ENCODE measurements at regions not wholly inside any gene's neighbourhood (a gene's known extent, or its start where the extent isn't known, plus 50 kb on each side); places are given as distances from the start of the nearest gene placed in this dataset.
"Not testable (repeated sequence)": the region's sequence is repeated elsewhere in the genome, so short reads cannot be mapped to it uniquely, and the experiment has no call there.

GRCh38 chr3:171525437-171525836 is 65.2 kb upstream of the TNIK start:
- Histone ChIP-seq H3K9me3 (no peaks in the 10 kb centered on the region), H3K4me1 (no peaks in the 10 kb centered on the region), H3K36me3 (no peaks in the 10 kb centered on the region), H3K27me3 (no peaks in the 10 kb centered on the region), H3K27ac (no peak overlapping the region), H3K4me3 (no peak overlapping the region)
- WGBS, 2 donors (ENCODE audit: low coverage in 1 of 2), result 73 to 93% methylated on average over 2 to 6 of the region's 6 CpGs
- TF ChIP-seq POLR2AphosphoS5 (IDR thresholded peaks at IDR 0.05) (no peak), EP300 (IDR thresholded peaks at IDR 0.05; ENCODE audit: low read depth) (no peak), POLR2A (IDR thresholded peaks at IDR 0.05) (no peak), CTCF (IDR thresholded peaks at IDR 0.05) (no peak)
- DNase-seq, result no peak
- intact Hi-C loops (cut with DNase I; ENCODE audit: low total_unique reads) (no loop called here), in situ Hi-C loops (cut with MboI; ENCODE audit: low pct_ligation_motif_present in 1 of 4, low pct_unique_long_range_greater_than_20kb in 1 of 4, low sequenced_read_pairs in 3 of 4) (no loop called here)

- H3K27me3 ChIP-seq, result no peaks in the 10 kb centered on the region
- TF ChIP-seq POLR2A (IDR thresholded peaks at IDR 0.05), result no peak
- TF ChIP-seq POLR2AphosphoS5 (IDR thresholded peaks at IDR 0.05), result no peak
- TF ChIP-seq CTCF (IDR thresholded peaks at IDR 0.05), result no peak
- no peak for TF ChIP-seq EP300 (IDR thresholded peaks at IDR 0.05; ENCODE audit: low read depth)
- in situ Hi-C loops (cut with MboI; ENCODE audit: low pct_ligation_motif_present in 1 of 4, low pct_unique_long_range_greater_than_20kb in 1 of 4, low sequenced_read_pairs in 3 of 4), result no loop called here
- 96% methylated on average over 3 to 4 of the region's 4 CpGs for WGBS, 2 donors (ENCODE audit: low coverage in 1 of 2)
- no peak overlapping the region for H3K27ac ChIP-seq
- no peaks in the 10 kb centered on the region for H3K36me3 ChIP-seq
- intact Hi-C loops (cut with DNase I; ENCODE audit: low total_unique reads), result no loop called here
- no peak for DNase-seq
- H3K4me1 ChIP-seq, result no peaks in the 10 kb centered on the region
- no peak overlapping the region for H3K4me3 ChIP-seq
- H3K9me3 ChIP-seq, result no peaks in the 10 kb centered on the region
These were observed 64.7 kb upstream of the TNIK start for GRCh38 chr3:171524921-171525310.

- 83 to 86% methylated on average over 3 to 4 of the region's 4 CpGs for whole genome bisulfite sequencing, 2 donors (ENCODE audit: low coverage in 1 of 2)
- Histone ChIP-seq H3K4me1 (no peaks in the 10 kb centered on the region), H3K27ac (no peak overlapping the region), H3K36me3 (no peaks in the 10 kb centered on the region), H3K27me3 (no peaks in the 10 kb centered on the region), H3K9me3 (no peaks in the 10 kb centered on the region), H3K4me3 (no peak overlapping the region)
- DNase-seq, result no peak
- intact Hi-C loops (cut with DNase I; ENCODE audit: low total_unique reads), result no loop called here
- in situ Hi-C loops (cut with MboI; ENCODE audit: low pct_ligation_motif_present in 1 of 4, low pct_unique_long_range_greater_than_20kb in 1 of 4, low sequenced_read_pairs in 3 of 4), result no loop called here
- TF ChIP-seq EP300 (IDR thresholded peaks at IDR 0.05; ENCODE audit: low read depth) (no peak), CTCF (IDR thresholded peaks at IDR 0.05) (no peak), POLR2AphosphoS5 (IDR thresholded peaks at IDR 0.05) (no peak), POLR2A (IDR thresholded peaks at IDR 0.05) (no peak)
These were observed 62.4 kb upstream of the TNIK start for GRCh38 chr3:171522651-171523050.

- H3K9me3 ChIP-seq; intact Hi-C loops (cut with DNase I; ENCODE audit: low total_unique reads); DNase-seq; H3K4me1 ChIP-seq; in situ Hi-C loops (cut with MboI; ENCODE audit: low pct_ligation_motif_present in 1 of 4, low pct_unique_long_range_greater_than_20kb in 1 of 4, low sequenced_read_pairs in 3 of 4); H3K36me3 ChIP-seq; H3K4me3 ChIP-seq; H3K27me3 ChIP-seq; H3K27ac ChIP-seq: not testable (repeated sequence)
- 60 to 88% methylated on average over 1 to 2 of the region's 2 CpGs for WGBS, 2 donors (ENCODE audit: low coverage in 1 of 2)
These were observed 59.2 kb upstream of the TNIK start for GRCh38 chr3:171519423-171519822.

GRCh38 chr3:171516765-171517164 is 56.6 kb upstream of the TNIK start:
- DNase-seq, result no peak
- no peaks in the 10 kb centered on the region for H3K36me3 ChIP-seq
- WGBS, 2 donors (ENCODE audit: low coverage in 1 of 2), result 59 to 67% methylated on average over 2 of the region's 2 CpGs
- in situ Hi-C loops (cut with MboI; ENCODE audit: low pct_ligation_motif_present in 1 of 4, low pct_unique_long_range_greater_than_20kb in 1 of 4, low sequenced_read_pairs in 3 of 4), result no loop called here
- H3K9me3 ChIP-seq, result no peaks in the 10 kb centered on the region
- H3K27ac ChIP-seq, result no peak overlapping the region
- no peaks in the 10 kb centered on the region for H3K27me3 ChIP-seq
- no peak overlapping the region for H3K4me3 ChIP-seq
- intact Hi-C loops (cut with DNase I; ENCODE audit: low total_unique reads), result no loop called here
- TF ChIP-seq POLR2AphosphoS5 (IDR thresholded peaks at IDR 0.05), result no peak
- TF ChIP-seq POLR2A (IDR thresholded peaks at IDR 0.05), result no peak
- no peak for TF ChIP-seq CTCF (IDR thresholded peaks at IDR 0.05)
- TF ChIP-seq EP300 (IDR thresholded peaks at IDR 0.05; ENCODE audit: low read depth), result no peak
- H3K4me1 ChIP-seq, result no peaks in the 10 kb centered on the region

Measured in transverse colon (tissue), 4 donors.